GM19463 (cell line): ENCODE measurements at regions not wholly inside any gene's neighbourhood (a gene's known extent, or its start where the extent isn't known, plus 50 kb on each side); places are given as distances from the start of the nearest gene placed in this dataset.
A peak's percentile ranks its signal among the peaks of the same experiment; 100 is the strongest.

ENCODE experiments used
- ATAC-seq: cut with Tn5 transposase; IDR thresholded peaks from one replicate; pipeline ENCODE4 v1.9.1; 2021; ENCODE audit warnings: mild to moderate bottlenecking, moderate library complexity; ENCODE audit not compliant: unreplicated experiment

GRCh38 chr4:186886759-186887158, 163.1 kb upstream of the FAT1 start:
- ATAC-seq = no peak

DNA sequence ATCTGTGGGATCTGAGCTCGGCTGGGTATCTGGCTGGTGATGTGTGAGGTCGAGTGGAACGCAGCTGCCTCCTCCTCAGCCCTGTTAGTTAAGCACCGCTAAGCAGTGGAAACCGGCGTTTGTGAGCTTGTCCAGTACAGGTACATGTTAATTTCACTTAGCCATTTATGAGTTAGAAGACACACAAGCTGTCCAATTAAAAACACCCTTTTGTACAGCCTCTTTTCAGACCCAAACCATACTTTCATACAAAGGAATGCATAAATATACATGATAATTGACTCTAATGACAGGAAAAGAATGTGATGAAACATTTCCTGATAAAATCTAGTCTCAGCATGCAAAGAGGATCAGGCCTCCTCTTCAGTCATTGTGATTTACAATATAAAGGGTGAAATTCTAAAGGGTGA, 163.6 kb upstream of the FAT1 start:
- ATAC-seq = no peak

- no peak for ATAC-seq
These were observed 164.1 kb upstream of the FAT1 start for GRCh38 chr4:186887752-186888151.

- ATAC-seq = no peak
These were observed 166.4 kb upstream of the FAT1 start for GRCh38 chr4:186889876-186890643.

DNA sequence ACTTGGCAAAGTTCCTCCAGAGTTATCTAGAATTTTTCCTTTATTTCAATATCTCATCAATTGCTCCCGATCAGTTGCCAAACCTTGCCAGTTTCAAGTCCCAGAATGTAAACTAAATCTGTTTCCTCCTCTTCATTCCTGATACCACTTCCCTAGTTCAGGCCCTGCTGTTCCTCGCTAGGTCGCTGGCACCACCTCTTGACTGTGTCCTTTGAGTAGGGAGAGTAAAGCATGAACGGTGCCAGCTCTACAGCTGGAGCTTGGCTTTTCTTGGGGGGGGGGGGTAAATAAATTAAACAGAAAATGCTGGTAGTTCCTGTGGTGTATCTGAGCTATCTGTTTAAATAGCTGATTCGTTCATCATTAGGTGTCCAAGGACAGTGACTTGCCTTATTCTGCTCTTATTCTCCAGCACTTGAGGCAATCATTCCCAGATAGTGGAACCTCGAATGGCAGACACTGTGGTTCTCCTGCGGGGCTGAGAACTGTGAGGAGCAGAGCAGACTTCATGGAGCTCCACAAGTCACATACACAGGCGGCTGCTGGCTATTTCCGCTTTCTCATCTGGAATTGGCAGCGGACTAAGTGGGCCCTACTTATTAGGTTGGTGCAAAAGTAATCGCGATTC, 168.3 kb upstream of the FAT1 start:
- ATAC-seq = no peak

- ATAC-seq = no peak
These were observed 174.7 kb upstream of the FAT1 start for GRCh38 chr4:186898367-186898766.

DNA sequence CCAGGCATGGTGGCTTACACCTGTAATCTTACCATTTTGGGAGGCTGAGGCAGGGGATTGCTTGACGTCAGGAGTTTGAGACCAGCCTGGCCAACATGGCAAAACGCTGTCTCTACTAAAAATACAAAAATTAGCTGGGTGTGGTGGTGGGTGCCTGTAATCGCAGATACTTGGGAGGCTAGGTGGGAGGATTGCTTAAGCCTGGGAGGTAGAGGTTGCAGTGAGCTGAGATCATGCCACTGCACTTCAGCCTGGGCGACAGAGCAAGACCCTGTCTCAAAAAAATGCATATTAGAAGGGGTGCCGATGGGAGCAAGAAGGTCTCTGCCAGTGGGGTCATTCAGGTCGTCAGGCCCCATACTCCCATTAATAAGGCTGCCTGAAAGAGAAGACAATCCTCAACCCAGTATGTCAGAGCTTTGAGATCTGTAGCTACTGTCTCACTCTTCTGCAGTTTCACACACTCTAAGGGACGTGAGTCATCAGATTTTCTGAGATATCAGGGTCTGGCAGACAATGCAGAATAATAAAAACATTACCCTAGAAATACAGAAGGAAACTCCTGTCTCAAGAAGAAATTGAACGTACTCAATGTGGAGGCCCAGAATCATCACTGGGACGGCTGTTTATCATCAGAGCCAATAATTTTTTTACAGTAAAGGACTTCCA, 176.7 kb upstream of the FAT1 start:
- no peak for ATAC-seq

GRCh38 chr4:186900984-186901383, 177.3 kb upstream of the FAT1 start:
- no peak for ATAC-seq

- ATAC-seq = no peak
These were observed 178.2 kb upstream of the FAT1 start for GRCh38 chr4:186901850-186902249.

DNA sequence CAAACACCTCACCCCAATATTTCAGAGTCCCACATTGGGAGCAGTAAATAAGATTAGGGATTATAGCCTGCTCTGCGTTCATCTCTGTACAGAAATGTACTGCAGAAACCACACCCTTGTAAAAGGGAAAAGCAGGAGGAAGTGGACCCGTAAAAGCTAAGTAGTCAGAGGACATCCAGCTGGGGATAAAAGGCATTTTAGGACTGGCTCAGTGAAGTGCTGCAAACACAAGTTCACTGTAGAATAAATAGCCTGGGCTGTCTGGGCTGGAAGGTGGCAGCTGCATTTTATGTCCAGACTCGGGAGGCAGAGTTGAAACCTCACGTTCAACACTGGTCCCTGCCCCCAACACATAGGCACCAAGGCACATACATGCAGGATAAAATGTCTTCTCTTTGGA, 178.7 kb upstream of the FAT1 start:
- no peak for ATAC-seq

DNA sequence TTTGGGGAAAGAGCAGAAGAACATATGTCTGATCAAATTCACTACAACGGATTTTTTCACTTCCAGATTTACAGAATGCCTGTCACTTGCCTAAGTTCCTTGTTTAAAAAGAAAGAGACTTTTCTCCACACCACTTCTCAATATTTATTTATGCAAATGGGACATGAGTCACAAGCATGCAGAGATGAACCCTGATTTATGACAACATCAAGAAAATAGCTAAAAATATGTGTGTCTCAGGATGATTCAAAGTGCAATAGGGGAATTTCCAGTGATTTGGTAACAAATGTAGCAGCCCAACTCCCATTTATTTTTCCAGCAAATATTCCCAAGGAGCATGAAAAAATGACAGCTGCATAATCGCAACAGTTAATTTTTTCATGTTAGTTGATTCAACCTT, 180.4 kb upstream of the FAT1 start:
- ATAC-seq = peak; percentile 48

GRCh38 chr4:186906722-186907121, 183.1 kb upstream of the FAT1 start:
- ATAC-seq = no peak

GRCh38 chr4:186910385-186910784, 186.7 kb upstream of the FAT1 start:
- ATAC-seq = no peak

DNA sequence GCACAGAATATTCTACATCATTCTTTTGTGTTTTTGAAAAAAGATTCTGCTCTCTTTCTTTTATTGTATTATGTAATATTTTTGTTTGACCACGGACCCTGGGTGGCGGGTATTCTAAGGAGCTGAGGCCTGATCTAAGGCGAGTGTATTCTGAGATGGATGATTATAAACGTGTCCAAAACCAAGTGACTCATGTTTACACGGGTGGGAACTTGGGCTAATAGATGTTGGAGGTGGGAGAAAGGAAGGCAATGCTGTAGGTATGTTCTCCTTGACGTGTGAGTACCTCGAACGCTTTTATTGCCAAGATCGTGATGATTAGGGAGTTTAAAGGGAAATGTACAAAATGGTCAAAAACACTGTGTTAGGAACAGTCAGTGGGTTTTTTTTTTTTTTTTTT, 188.9 kb upstream of the FAT1 start:
- ATAC-seq = no peak

- ATAC-seq = no peak
These were observed 192.2 kb upstream of the FAT1 start for GRCh38 chr4:186915816-186916215.

DNA sequence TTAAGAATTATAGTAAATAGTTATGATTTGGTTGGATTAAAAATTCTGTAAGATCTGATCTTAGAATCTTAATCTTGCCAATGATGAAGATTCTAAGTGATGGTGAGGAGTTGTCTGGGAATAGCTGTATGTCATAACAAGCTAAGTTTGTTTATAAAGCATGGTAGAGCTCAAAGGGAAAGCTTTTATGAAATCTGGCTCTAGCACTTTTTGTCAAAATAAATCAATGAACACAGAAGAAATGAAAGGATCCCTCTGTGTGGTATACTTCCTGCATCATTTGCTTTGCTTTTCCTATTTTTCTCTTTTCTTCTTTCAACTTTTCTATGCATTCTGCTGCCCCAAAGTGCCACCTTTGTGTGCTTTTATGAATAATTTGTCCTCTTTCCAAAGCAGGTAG, 193.5 kb upstream of the FAT1 start:
- no peak for ATAC-seq

DNA sequence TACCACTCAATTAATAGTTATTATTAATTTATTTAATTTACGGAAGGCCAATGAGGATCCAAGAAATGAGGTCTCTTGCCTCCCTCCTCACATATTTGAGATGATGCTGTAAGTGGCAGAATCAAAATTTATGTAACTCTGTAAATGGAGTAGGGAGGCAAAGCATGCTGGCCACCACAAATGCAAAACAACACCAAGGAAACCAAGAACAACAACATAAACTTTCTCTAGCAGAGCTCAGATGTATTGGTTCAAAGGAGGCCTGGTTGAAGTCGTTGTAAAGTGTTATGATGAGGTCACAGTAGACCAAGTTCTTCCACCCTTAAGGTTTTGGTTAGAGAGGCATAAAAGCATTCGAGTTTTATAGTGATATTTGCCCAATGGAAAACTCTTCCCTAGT, 194.8 kb upstream of the FAT1 start:
- no peak for ATAC-seq

DNA sequence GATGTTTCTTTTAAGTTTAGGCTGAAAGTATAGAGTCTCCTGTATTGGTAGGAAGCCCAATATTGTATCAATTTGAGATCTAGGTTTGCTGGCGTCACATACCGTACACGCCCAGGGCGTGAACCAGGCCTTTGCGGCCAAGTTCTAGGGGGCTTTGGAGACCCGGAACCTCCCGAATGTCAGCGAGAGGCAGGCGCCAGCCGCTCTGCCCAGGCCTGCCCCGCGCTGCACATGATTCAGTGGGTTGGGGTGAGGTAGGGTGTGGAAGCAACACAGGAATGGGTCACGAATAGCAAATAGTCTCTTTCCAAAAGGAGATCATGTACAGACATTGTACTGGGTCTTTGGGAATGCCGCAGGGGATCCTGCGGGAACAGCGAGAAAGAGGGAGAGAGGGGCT, 195.7 kb upstream of the FAT1 start:
- no peak for ATAC-seq

DNA sequence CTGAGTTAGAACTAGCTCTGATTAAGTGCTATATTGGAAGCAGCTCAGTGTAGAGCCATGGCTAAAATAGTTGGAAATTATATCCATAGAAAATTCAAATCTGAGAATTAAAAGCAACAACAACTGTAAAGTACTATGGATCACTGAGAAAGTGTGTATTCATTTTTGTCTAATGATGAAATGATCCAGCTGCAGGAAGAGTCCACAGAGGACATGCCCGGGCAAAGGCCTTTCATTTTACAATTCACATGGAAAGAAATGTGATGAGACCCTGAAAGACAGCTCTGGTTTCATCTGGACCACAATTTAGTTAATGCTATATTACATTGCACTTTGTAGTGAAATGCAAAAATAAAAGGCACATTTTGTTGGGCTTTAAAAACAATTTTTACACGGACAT, 196.8 kb upstream of the FAT1 start:
- ATAC-seq = no peak

- no peak for ATAC-seq
These were observed 197.3 kb upstream of the FAT1 start for GRCh38 chr4:186920992-186921391.

DNA sequence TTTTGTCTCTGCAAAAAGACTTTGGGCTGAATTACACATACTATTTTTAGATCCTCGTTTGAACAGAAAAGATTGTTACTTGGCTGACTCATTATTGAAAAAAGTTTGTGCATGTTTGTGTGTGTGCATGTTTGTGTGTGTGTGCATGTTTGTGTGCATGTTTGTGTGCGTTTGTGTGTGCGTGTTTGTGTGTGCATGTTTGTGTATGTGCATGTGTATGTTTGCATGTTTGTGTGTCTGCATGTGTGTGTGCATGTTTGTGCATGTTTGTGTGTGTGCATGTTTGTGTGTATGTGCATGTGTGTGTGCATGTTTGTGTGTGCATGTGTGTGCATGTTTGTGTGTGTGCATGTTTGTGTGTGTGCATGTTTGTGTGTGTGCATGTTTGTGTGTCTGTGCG, 201.1 kb upstream of the FAT1 start:
- ATAC-seq = no peak

DNA sequence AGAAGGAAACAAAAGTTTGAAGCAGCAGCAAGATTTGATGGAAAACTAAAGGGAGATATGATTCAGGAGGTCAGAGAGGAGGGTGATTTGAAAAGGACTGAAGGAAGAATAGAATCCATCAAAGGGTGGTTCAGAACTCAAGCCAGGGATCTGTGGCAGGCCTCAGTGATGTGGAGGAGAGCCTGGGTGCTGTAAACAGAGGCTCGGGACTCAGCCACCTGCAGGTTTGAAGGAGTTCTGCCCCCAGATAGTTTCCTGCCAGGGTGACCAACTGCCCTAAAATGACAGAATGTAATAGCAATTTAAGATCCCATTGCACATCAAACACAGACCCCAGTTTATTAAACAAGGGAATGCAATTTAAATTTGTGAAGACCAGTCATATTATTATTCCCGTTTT, 204.0 kb upstream of the FAT1 start:
- ATAC-seq = no peak
